HEK293T (cell line): ENCODE measurements at regions not wholly inside any gene's neighbourhood (a gene's known extent, or its start where the extent isn't known, plus 50 kb on each side); places are given as distances from the start of the nearest gene placed in this dataset.

Source experiments
- CTCF ChIA-PET: fragments of 350-600 bp; formaldehyde crosslinking; extraction: SDS; loops from one replicate; lab custom pipeline; 2021; ENCODE audit warnings: antibody characterized with exemption, inconsistent platforms; lab: Yijun Ruan, JAX
- POLR2A ChIA-PET: fragments of 350-600 bp; formaldehyde crosslinking; extraction: SDS; loops from one replicate; lab custom pipeline; 2020; ENCODE audit warnings: antibody characterized with exemption, inconsistent platforms; lab: Yijun Ruan, JAX
- DNase-seq: peaks from one replicate; pipeline ENCODE4 v3.0.0; 2012; ENCODE audit warnings: mixed read lengths; ENCODE audit errors: extremely low spot score
- ARNT ChIP-seq: fragments of 450-650 bp; IDR thresholded peaks from 2 replicates; pipeline ENCODE4 v1.6.1; 2017; ENCODE audit warnings: mild to moderate bottlenecking
- BHLHE40 ChIP-seq: fragments of 450-650 bp; IDR thresholded peaks from 2 replicates; pipeline ENCODE4 v1.6.1; 2016; ENCODE audit warnings: mild to moderate bottlenecking, moderate library complexity, borderline replicate concordance
- CTBP1 ChIP-seq: fragments of 450-650 bp; IDR thresholded peaks from 2 replicates; pipeline ENCODE4 v1.6.1; 2016; ENCODE audit warnings: borderline replicate concordance
- ELF4 ChIP-seq: fragments of 450-650 bp; IDR thresholded peaks from 2 replicates; pipeline ENCODE4 v1.6.1; 2017; ENCODE audit warnings: antibody characterized with exemption
- FOXA1 ChIP-seq: fragments of 450-650 bp; IDR thresholded peaks from 2 replicates; pipeline ENCODE4 v1.6.1; 2016; ENCODE audit warnings: mild to moderate bottlenecking
- FOXK2 ChIP-seq: fragments of 450-650 bp; IDR thresholded peaks from 2 replicates; pipeline ENCODE4 v1.6.1; 2016; ENCODE audit warnings: mild to moderate bottlenecking
- FOXM1 ChIP-seq: fragments of 450-650 bp; IDR thresholded peaks from 2 replicates; pipeline ENCODE4 v1.6.1; 2017; ENCODE audit warnings: mild to moderate bottlenecking, borderline replicate concordance
- HDGF ChIP-seq: fragments of 450-650 bp; IDR thresholded peaks from 2 replicates; pipeline ENCODE4 v1.6.1; 2017; ENCODE audit warnings: antibody characterized with exemption, borderline replicate concordance
- L3MBTL2 ChIP-seq: fragments of 450-650 bp; conservative IDR thresholded peaks from 2 replicates; pipeline ENCODE4 v1.6.1; 2016; ENCODE audit warnings: mild to moderate bottlenecking
- LEF1 ChIP-seq: fragments of 450-650 bp; IDR thresholded peaks from 2 replicates; pipeline ENCODE4 v1.6.1; 2017; ENCODE audit warnings: mild to moderate bottlenecking, borderline replicate concordance
- NFRKB ChIP-seq: fragments of 450-650 bp; IDR thresholded peaks from 2 replicates; pipeline ENCODE4 v1.6.1; 2016; ENCODE audit warnings: mild to moderate bottlenecking, moderate library complexity
- SP1 ChIP-seq: fragments of 450-650 bp; IDR thresholded peaks from 2 replicates; pipeline ENCODE4 v1.6.1; 2017
- SUZ12 ChIP-seq: fragments of 450-650 bp; IDR thresholded peaks from 2 replicates; pipeline ENCODE4 v1.6.1; 2016; ENCODE audit warnings: mild to moderate bottlenecking
- TARDBP ChIP-seq: fragments of 450-650 bp; IDR thresholded peaks from 2 replicates; pipeline ENCODE4 v1.6.1; 2016
- ZNF384 ChIP-seq: fragments of 450-650 bp; IDR thresholded peaks from 2 replicates; pipeline ENCODE4 v1.6.1; 2016
- TF ChIP-seq, protein P1 (sequence below): fragments of 450-650 bp; IDR thresholded peaks from 2 replicates; pipeline ENCODE4 v1.6.1; 2016

DNA sequence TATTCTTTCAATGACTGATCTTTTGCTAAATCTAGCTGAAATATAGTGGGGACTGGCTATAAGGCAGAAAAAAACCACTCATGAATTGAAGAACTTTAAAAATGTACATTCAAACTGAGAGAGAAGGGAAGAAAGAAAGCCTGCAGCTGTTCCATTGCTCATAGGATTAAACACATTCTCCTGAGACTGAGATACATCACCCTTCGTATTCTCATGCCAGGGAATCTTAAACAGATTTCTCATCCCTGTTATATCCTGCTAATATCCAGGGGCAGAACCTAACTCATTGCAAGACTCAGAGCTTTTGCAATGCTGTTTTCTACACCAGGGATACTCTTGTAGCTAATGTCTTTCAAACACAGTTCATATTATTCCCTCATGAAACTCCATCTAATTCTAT is 67.2 kb upstream of the ACSS3 start:
- TF ChIP-seq ZNF384 (no peak), HDGF (no peak), FOXK2 (no peak), ARNT (no peak)
- CTCF ChIA-PET: interaction anchor here (0.7 kb wide), 1 partner anchor 308 kb away, joined by 3 read pairs; no protein-coding TSS in a partner anchor

DNA sequence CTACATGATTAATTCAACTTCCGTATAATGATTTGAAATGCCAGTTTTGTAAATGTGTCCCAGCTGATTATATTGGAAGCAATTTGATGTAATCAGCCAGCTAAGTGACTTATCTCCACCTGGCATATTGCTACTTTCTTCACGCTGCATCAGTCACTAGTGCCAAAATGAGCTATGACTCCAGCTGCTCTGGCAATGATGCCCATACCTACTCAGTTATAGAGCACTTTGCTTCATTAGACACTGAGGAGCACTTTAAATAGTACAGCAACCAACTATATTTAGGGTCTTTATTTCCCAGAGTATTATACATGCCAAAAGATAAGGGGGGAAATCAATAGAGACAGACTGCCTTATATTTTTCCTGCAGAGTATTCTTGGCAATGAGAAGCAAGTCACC is 67.9 kb upstream of the LIN7A start:
- no peak for DNase-seq
- ChIA-PET POLR2A (no interaction called here), CTCF (no interaction called here)
- TF ChIP-seq ZNF384: no peak
- no peak for TF ChIP-seq FOXM1

More for the DNA sequence above, 67.2 kb upstream of the ACSS3 start:
- DNase-seq: no peak
- POLR2A ChIA-PET: no interaction called here

DNA sequence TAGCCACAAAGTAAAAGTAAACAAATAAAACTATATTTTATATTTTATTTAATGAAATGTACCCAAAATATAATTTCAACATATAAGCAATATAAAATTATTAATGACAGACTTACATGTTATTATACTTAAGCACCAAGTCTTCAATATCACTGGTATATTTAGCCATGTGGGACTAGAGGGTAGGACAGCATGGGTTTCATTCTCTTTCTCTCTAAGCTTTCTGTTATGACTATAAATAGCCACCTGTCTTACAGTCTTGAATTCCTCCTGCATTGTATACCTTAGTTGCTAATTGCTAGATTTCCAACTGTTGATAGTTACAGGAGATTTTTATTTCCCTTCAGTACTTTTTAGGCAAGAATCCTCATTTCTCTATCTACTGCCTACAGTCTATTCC is 63.1 kb upstream of the LIN7A start:
- DNase-seq: no peak
- ChIA-PET CTCF (no interaction called here), POLR2A (no interaction called here)
- no peak for TF ChIP-seq TARDBP
- TF ChIP-seq LEF1: no peak
- no peak for TF ChIP-seq FOXK2
- no peak for TF ChIP-seq BHLHE40
- TF ChIP-seq ZNF384: no peak
- TF ChIP-seq FOXM1: no peak
- TF ChIP-seq, protein P1, sequence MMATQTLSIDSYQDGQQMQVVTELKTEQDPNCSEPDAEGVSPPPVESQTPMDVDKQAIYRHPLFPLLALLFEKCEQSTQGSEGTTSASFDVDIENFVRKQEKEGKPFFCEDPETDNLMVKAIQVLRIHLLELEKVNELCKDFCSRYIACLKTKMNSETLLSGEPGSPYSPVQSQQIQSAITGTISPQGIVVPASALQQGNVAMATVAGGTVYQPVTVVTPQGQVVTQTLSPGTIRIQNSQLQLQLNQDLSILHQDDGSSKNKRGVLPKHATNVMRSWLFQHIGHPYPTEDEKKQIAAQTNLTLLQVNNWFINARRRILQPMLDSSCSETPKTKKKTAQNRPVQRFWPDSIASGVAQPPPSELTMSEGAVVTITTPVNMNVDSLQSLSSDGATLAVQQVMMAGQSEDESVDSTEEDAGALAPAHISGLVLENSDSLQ: no peak
- no peak for TF ChIP-seq ELF4
- no peak for TF ChIP-seq HDGF
- no peak for TF ChIP-seq L3MBTL2
- no peak for TF ChIP-seq ARNT
- no peak for TF ChIP-seq SP1
- no peak for TF ChIP-seq SUZ12
- no peak for TF ChIP-seq FOXA1
- no peak for TF ChIP-seq NFRKB
- no peak for TF ChIP-seq CTBP1

DNA sequence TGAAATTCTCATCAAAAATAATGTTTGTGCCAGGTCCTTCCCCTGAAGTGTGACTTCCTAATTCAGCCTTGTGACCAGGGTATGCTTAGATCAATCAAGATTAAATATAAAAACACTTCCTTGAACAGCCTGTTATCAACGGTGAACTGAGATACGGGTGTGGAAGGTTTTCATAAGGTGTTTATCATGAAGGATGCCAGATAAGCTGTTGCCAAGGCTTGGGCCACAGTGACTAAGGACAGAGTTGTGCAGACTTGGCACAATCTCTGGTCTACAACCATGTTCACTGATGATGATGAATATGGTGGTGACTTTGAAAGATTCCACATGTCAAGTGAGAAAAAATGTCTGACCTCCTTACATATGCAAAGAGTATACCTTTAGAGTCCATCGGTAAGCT is 51.3 kb upstream of the LIN7A start:
- ChIA-PET CTCF (no interaction called here), POLR2A (no interaction called here)
- no peak for TF ChIP-seq SP1
- no peak for TF ChIP-seq TARDBP
- TF ChIP-seq ELF4: no peak
- no peak for TF ChIP-seq HDGF
- TF ChIP-seq ZNF384: no peak
- no peak for TF ChIP-seq FOXM1
- no peak for TF ChIP-seq ARNT
- TF ChIP-seq LEF1: no peak
- TF ChIP-seq NFRKB: no peak
- TF ChIP-seq FOXK2: no peak
- DNase-seq: no peak
